Inferior parietal cortex (tissue), 1 donor: ENCODE measurements at regions not wholly inside any gene's neighbourhood (a gene's known extent, or its start where the extent isn't known, plus 50 kb on each side); places are given as distances from the start of the nearest gene placed in this dataset.

Experiments
- DNase-seq: peaks from one replicate; pipeline ENCODE4 v3.0.0-alpha.2; 2016; ENCODE audit errors: extremely low spot score

- DNase-seq: no peak
These were observed 49.9 kb upstream of the WSB1 start for GRCh38 chr17:27244011-27244410.
